ENCODE measurements at regions not wholly inside any gene's neighbourhood (a gene's known extent, or its start where the extent isn't known, plus 50 kb on each side); places are given as distances from the start of the nearest gene placed in this dataset.

- H3K4me1 Mint-ChIP-seq = no peaks in the 10 kb centered on the region
- H3K4me3 Mint-ChIP-seq = no peak overlapping the region
- DNase-seq (ENCODE audit: low spot score in 2 of 2) (no peak), ATAC-seq (no peak)
- no peaks in the 10 kb centered on the region for H3K36me3 Mint-ChIP-seq
- H3K9me3 Mint-ChIP-seq = no peaks in the 10 kb centered on the region
- H3K27ac Mint-ChIP-seq = no peak overlapping the region
Observed at GRCh38 chr14:49446801-49447200, 139.4 kb downstream of the RPS29 start.

GRCh38 chr14:49438256-49438770 lies 147.9 kb downstream of the RPS29 start:
- no peak for ATAC-seq

GRCh38 chr14:49428076-49428475 lies 158.1 kb downstream of the RPS29 start:
- no peak for ATAC-seq
- H3K36me3 Mint-ChIP-seq = no peaks in the 10 kb centered on the region
- H3K27ac Mint-ChIP-seq = no peak overlapping the region
- H3K4me1 Mint-ChIP-seq = no peaks in the 10 kb centered on the region
- no peak overlapping the region for H3K4me3 Mint-ChIP-seq
- no peak for DNase-seq (ENCODE audit: low spot score in 2 of 2)
- peaks cover 24% of the 10 kb centered on the region for H3K9me3 Mint-ChIP-seq

More at GRCh38 chr14:49438256-49438770, 147.9 kb downstream of the RPS29 start:
- Mint-ChIP-seq H3K4me1 (no peaks in the 10 kb centered on the region), H3K4me3 (no peak overlapping the region), H3K27ac (no peak overlapping the region), H3K9me3 (peaks cover 2% of the 10 kb centered on the region), H3K36me3 (no peaks in the 10 kb centered on the region)
- no peak for DNase-seq (ENCODE audit: low spot score in 2 of 2)

- H3K36me3 Mint-ChIP-seq = no peaks in the 10 kb centered on the region
- H3K9me3 Mint-ChIP-seq = peaks cover 15% of the 10 kb centered on the region
- no peak for DNase-seq (ENCODE audit: low spot score in 2 of 2)
- H3K4me3 Mint-ChIP-seq = no peak overlapping the region
- H3K27ac Mint-ChIP-seq = no peak overlapping the region
- no peak for ATAC-seq
- no peaks in the 10 kb centered on the region for H3K4me1 Mint-ChIP-seq
Observed at GRCh38 chr14:49427117-49427516, 159.1 kb downstream of the RPS29 start.

GRCh38 chr14:49425921-49426320 lies 160.3 kb downstream of the RPS29 start:
- DNase-seq (ENCODE audit: low spot score in 2 of 2) (no peak), ATAC-seq (no peak)
- H3K9me3 Mint-ChIP-seq = peaks cover 10% of the 10 kb centered on the region
- no peaks in the 10 kb centered on the region for H3K4me1 Mint-ChIP-seq
- H3K27ac Mint-ChIP-seq = no peak overlapping the region
- H3K36me3 Mint-ChIP-seq = no peaks in the 10 kb centered on the region
- H3K4me3 Mint-ChIP-seq = no peak overlapping the region

- H3K27ac Mint-ChIP-seq = no peak overlapping the region
- no peak overlapping the region for H3K4me3 Mint-ChIP-seq
- no peaks in the 10 kb centered on the region for H3K9me3 Mint-ChIP-seq
- DNase-seq (ENCODE audit: low spot score in 2 of 2) (no peak), ATAC-seq (no peak)
- H3K36me3 Mint-ChIP-seq = no peaks in the 10 kb centered on the region
- peaks cover 4% of the 10 kb centered on the region for H3K4me1 Mint-ChIP-seq
Observed at GRCh38 chr14:49424436-49425331, 161.5 kb downstream of the RPS29 start.

GRCh38 chr14:49420201-49420600 lies 166.0 kb downstream of the RPS29 start:
- Mint-ChIP-seq H3K9me3 (no peaks in the 10 kb centered on the region), H3K27ac (peak overlapping the region; percentile 42), H3K4me3 (no peak overlapping the region), H3K36me3 (no peaks in the 10 kb centered on the region), H3K4me1 (peaks cover 10% of the 10 kb centered on the region)
- ATAC-seq (peak; percentile 85), DNase-seq (ENCODE audit: low spot score in 2 of 2) (no peak)

GRCh38 chr14:49418789-49419188 lies 167.4 kb downstream of the RPS29 start:
- no peak for DNase-seq (ENCODE audit: low spot score in 2 of 2)
- Mint-ChIP-seq H3K36me3 (no peaks in the 10 kb centered on the region), H3K4me3 (no peak overlapping the region), H3K4me1 (peaks cover 10% of the 10 kb centered on the region), H3K9me3 (no peaks in the 10 kb centered on the region), H3K27ac (no peak overlapping the region)
- ATAC-seq = peak; percentile 70

GRCh38 chr14:49417790-49418189 lies 168.4 kb downstream of the RPS29 start:
- no peaks in the 10 kb centered on the region for H3K36me3 Mint-ChIP-seq
- no peak overlapping the region for H3K27ac Mint-ChIP-seq
- ATAC-seq (no peak), DNase-seq (ENCODE audit: low spot score in 2 of 2) (no peak)
- peaks cover 10% of the 10 kb centered on the region for H3K4me1 Mint-ChIP-seq
- no peak overlapping the region for H3K4me3 Mint-ChIP-seq
- H3K9me3 Mint-ChIP-seq = no peaks in the 10 kb centered on the region

GRCh38 chr14:49408187-49408933 lies 177.8 kb downstream of the RPS29 start:
- no peak overlapping the region for H3K4me3 Mint-ChIP-seq
- no peak for DNase-seq (ENCODE audit: low spot score in 2 of 2)

GRCh38 chr14:49405291-49405690 lies 180.9 kb downstream of the RPS29 start:
- no peak overlapping the region for H3K27ac Mint-ChIP-seq
- ATAC-seq (peak; percentile 58), DNase-seq (ENCODE audit: low spot score in 2 of 2) (no peak)
- H3K9me3 Mint-ChIP-seq = no peaks in the 10 kb centered on the region
- no peak overlapping the region for H3K4me3 Mint-ChIP-seq
- no peaks in the 10 kb centered on the region for H3K36me3 Mint-ChIP-seq
- H3K4me1 Mint-ChIP-seq = no peaks in the 10 kb centered on the region

More at GRCh38 chr14:49408187-49408933, 177.8 kb downstream of the RPS29 start:
- H3K36me3 Mint-ChIP-seq = no peaks in the 10 kb centered on the region
- H3K9me3 Mint-ChIP-seq = no peaks in the 10 kb centered on the region
- no peak overlapping the region for H3K27ac Mint-ChIP-seq
- ATAC-seq = no peak
- H3K4me1 Mint-ChIP-seq = no peaks in the 10 kb centered on the region

- DNase-seq (ENCODE audit: low spot score in 2 of 2) (no peak), ATAC-seq (no peak)
- no peaks in the 10 kb centered on the region for H3K4me1 Mint-ChIP-seq
- no peak overlapping the region for H3K4me3 Mint-ChIP-seq
- H3K36me3 Mint-ChIP-seq = no peaks in the 10 kb centered on the region
- H3K27ac Mint-ChIP-seq = no peak overlapping the region
- no peaks in the 10 kb centered on the region for H3K9me3 Mint-ChIP-seq
Observed at GRCh38 chr14:49401373-49401772, 184.8 kb downstream of the RPS29 start.

GRCh38 chr14:49396801-49397200 lies 189.4 kb downstream of the RPS29 start:
- ATAC-seq (no peak), DNase-seq (ENCODE audit: low spot score in 2 of 2) (no peak)
- Mint-ChIP-seq H3K4me3 (no peak overlapping the region), H3K27ac (no peak overlapping the region), H3K36me3 (no peaks in the 10 kb centered on the region), H3K4me1 (no peaks in the 10 kb centered on the region), H3K9me3 (no peaks in the 10 kb centered on the region)

GRCh38 chr14:49381778-49382177 lies 204.4 kb downstream of the RPS29 start:
- H3K27ac Mint-ChIP-seq = no peak overlapping the region
- no peak overlapping the region for H3K4me3 Mint-ChIP-seq
- H3K4me1 Mint-ChIP-seq = no peaks in the 10 kb centered on the region
- no peak for DNase-seq (ENCODE audit: low spot score in 2 of 2)
- H3K9me3 Mint-ChIP-seq = peaks cover 6% of the 10 kb centered on the region
- H3K36me3 Mint-ChIP-seq = no peaks in the 10 kb centered on the region
- no peak for ATAC-seq

- DNase-seq (ENCODE audit: low spot score in 2 of 2) = no peak
- ATAC-seq = no peak
- Mint-ChIP-seq H3K9me3 (no peaks in the 10 kb centered on the region), H3K36me3 (no peaks in the 10 kb centered on the region), H3K4me1 (no peaks in the 10 kb centered on the region), H3K27ac (no peak overlapping the region), H3K4me3 (no peak overlapping the region)
Observed at GRCh38 chr14:49367696-49368095, 218.5 kb downstream of the RPS29 start.

- Mint-ChIP-seq H3K4me3 (no peak overlapping the region), H3K9me3 (no peaks in the 10 kb centered on the region), H3K36me3 (no peaks in the 10 kb centered on the region), H3K27ac (no peak overlapping the region), H3K4me1 (no peaks in the 10 kb centered on the region)
- no peak for ATAC-seq
- no peak for DNase-seq (ENCODE audit: low spot score in 2 of 2)
Observed at GRCh38 chr14:49366416-49366815, 219.8 kb downstream of the RPS29 start.

Data from stimulated activated effector memory CD8-positive, alpha-beta T cell treated with anti-CD3 and anti-CD28 coated beads, Interleukin-12 subunit alpha, Interleukin-12 subunit beta, amount 100 ng/mL, for 72 hours (primary cell).